Ishikawa (cell line): ENCODE measurements at regions not wholly inside any gene's neighbourhood (a gene's known extent, or its start where the extent isn't known, plus 50 kb on each side); places are given as distances from the start of the nearest gene placed in this dataset.

Source experiments
- CEBPB ChIP-seq: IDR thresholded peaks from 2 replicates; pipeline ENCODE4 v1.6.1; 2012
- EGR1 ChIP-seq: IDR thresholded peaks from 2 replicates; pipeline ENCODE4 v1.6.1; 2012
- EP300 ChIP-seq: IDR thresholded peaks from 2 replicates; pipeline ENCODE4 v1.6.1; 2012; ENCODE audit warnings: borderline replicate concordance
- TAF1 ChIP-seq: IDR thresholded peaks from 2 replicates; pipeline ENCODE4 v1.6.1; 2012; ENCODE audit warnings: low read depth, mild to moderate bottlenecking
- YY1 ChIP-seq: IDR thresholded peaks from 2 replicates; pipeline ENCODE4 v1.6.1; 2012; ENCODE audit warnings: low read depth
- ZBTB7A ChIP-seq: IDR thresholded peaks from 2 replicates; pipeline ENCODE4 v1.6.1; 2012; ENCODE audit warnings: low read depth

DNA sequence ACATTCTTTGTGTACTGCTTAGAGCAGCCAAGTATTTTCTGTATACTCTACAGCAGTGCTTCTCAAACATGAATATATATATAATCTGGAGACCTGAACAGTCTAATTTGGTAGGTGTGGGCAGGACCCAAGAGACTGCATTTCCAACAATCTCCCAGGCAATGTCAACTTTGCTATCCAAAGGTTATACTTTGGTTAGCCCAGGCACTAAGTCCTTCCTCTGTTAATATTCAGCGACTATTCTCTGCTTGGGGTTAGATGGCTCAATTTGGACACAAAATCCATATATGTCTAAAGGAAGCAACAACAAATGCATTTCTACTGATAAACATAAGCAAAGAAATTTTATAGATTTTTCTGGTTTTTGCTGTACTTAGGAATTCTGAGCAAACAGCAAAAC, 480.0 kb upstream of the RPS6KA3 start:
- TF ChIP-seq YY1 (no peak), EGR1 (no peak), CEBPB (no peak), TAF1 (no peak), EP300 (no peak), ZBTB7A (no peak)
